ENCODE measurements at regions not wholly inside any gene's neighbourhood (a gene's known extent, or its start where the extent isn't known, plus 50 kb on each side); places are given as distances from the start of the nearest gene placed in this dataset.

DNA sequence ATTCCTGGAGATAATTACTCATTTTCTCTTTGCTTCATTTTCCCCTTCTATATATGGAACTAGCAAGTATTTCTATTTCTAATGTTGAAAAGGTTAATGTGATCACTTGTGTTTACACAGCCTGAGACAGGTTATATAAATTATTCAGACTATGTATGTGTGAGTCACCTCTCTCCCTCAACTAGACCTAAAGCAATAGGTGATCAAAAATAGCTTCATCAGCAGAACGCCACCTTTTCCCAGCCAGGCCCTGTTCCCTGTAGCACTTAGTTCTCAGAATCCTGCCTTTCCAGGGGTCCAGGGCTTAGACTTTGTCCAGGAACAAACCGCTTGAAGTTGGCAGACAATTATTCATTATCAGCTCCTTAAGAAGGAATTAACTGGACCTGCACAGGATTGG lies 125.3 kb upstream of the EXOC2 start:
- TF ChIP-seq, protein P1, sequence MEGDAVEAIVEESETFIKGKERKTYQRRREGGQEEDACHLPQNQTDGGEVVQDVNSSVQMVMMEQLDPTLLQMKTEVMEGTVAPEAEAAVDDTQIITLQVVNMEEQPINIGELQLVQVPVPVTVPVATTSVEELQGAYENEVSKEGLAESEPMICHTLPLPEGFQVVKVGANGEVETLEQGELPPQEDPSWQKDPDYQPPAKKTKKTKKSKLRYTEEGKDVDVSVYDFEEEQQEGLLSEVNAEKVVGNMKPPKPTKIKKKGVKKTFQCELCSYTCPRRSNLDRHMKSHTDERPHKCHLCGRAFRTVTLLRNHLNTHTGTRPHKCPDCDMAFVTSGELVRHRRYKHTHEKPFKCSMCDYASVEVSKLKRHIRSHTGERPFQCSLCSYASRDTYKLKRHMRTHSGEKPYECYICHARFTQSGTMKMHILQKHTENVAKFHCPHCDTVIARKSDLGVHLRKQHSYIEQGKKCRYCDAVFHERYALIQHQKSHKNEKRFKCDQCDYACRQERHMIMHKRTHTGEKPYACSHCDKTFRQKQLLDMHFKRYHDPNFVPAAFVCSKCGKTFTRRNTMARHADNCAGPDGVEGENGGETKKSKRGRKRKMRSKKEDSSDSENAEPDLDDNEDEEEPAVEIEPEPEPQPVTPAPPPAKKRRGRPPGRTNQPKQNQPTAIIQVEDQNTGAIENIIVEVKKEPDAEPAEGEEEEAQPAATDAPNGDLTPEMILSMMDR (IDR thresholded peaks at IDR 0.05; ENCODE audit: insufficient read depth, low read length), result no peak
- TF ChIP-seq, protein P2, sequence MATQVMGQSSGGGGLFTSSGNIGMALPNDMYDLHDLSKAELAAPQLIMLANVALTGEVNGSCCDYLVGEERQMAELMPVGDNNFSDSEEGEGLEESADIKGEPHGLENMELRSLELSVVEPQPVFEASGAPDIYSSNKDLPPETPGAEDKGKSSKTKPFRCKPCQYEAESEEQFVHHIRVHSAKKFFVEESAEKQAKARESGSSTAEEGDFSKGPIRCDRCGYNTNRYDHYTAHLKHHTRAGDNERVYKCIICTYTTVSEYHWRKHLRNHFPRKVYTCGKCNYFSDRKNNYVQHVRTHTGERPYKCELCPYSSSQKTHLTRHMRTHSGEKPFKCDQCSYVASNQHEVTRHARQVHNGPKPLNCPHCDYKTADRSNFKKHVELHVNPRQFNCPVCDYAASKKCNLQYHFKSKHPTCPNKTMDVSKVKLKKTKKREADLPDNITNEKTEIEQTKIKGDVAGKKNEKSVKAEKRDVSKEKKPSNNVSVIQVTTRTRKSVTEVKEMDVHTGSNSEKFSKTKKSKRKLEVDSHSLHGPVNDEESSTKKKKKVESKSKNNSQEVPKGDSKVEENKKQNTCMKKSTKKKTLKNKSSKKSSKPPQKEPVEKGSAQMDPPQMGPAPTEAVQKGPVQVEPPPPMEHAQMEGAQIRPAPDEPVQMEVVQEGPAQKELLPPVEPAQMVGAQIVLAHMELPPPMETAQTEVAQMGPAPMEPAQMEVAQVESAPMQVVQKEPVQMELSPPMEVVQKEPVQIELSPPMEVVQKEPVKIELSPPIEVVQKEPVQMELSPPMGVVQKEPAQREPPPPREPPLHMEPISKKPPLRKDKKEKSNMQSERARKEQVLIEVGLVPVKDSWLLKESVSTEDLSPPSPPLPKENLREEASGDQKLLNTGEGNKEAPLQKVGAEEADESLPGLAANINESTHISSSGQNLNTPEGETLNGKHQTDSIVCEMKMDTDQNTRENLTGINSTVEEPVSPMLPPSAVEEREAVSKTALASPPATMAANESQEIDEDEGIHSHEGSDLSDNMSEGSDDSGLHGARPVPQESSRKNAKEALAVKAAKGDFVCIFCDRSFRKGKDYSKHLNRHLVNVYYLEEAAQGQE (IDR thresholded peaks at IDR 0.05; ENCODE audit: insufficient replicate concordance, low read depth), result no peak
- TF ChIP-seq POLR2AphosphoS5 (IDR thresholded peaks at IDR 0.05; ENCODE audit: low read depth), result no peak
- TF ChIP-seq GABPA (IDR thresholded peaks at IDR 0.05; ENCODE audit: low read depth), result no peak

Data from HL-60 (cell line).